VCaP (cell line): ENCODE measurements at regions not wholly inside any gene's neighbourhood (a gene's known extent, or its start where the extent isn't known, plus 50 kb on each side); places are given as distances from the start of the nearest gene placed in this dataset.
"Not testable (repeated sequence)": the region's sequence is repeated elsewhere in the genome, so short reads cannot be mapped to it uniquely, and the experiment has no call there.

Source experiments
- H3K27ac ChIP-seq: fragments of 450-650 bp; 2 replicates; pipeline ENCODE4 v1.5.1; 2017
- TF ChIP-seq, protein P1 (sequence below): fragments of 450-650 bp; conservative IDR thresholded peaks from 2 replicates; pipeline ENCODE4 v1.5.1; 2017; ENCODE audit warnings: mild to moderate bottlenecking, moderate library complexity

DNA sequence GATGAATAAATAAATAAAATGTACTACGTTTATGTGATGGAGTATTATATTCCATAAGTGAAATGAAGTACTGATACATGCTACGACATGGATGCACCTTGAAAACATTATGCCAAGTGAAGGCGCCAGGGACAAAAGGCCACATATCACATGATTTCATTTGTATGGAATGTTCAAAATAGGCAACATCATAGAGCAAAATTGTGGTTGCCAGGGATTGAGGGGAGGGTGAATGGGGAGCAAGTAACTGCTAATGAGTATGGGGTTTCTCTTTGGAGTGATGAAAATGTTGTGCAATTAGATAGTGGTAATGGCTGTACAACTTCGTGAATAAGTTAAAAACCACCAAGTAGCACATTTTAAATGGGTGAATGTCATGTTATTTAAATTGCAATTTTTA is 132.8 kb downstream of the SLC38A4 start:
- TF ChIP-seq, protein P1, sequence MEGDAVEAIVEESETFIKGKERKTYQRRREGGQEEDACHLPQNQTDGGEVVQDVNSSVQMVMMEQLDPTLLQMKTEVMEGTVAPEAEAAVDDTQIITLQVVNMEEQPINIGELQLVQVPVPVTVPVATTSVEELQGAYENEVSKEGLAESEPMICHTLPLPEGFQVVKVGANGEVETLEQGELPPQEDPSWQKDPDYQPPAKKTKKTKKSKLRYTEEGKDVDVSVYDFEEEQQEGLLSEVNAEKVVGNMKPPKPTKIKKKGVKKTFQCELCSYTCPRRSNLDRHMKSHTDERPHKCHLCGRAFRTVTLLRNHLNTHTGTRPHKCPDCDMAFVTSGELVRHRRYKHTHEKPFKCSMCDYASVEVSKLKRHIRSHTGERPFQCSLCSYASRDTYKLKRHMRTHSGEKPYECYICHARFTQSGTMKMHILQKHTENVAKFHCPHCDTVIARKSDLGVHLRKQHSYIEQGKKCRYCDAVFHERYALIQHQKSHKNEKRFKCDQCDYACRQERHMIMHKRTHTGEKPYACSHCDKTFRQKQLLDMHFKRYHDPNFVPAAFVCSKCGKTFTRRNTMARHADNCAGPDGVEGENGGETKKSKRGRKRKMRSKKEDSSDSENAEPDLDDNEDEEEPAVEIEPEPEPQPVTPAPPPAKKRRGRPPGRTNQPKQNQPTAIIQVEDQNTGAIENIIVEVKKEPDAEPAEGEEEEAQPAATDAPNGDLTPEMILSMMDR = no peak
- H3K27ac ChIP-seq = no peak overlapping the region

DNA sequence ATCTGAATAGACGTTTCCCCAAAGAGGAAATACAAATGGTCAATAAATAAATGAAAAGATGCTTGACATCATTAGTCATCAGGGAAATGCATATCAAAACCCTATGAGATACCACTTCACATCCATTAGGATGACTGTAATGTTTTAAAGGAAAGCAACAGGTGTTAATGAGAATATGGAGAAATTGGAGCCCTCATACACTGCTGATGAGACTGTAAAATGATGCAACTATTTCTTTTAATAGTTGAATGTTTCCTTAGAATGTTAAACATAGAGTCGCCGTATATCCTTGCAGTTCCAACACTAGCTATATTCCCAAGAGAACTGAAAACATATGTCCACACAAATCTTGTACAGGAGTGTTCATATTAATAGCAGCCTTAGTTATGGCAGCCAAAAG is 133.2 kb downstream of the SLC38A4 start:
- H3K27ac ChIP-seq = no peak overlapping the region
- TF ChIP-seq, protein P1 = no peak

DNA sequence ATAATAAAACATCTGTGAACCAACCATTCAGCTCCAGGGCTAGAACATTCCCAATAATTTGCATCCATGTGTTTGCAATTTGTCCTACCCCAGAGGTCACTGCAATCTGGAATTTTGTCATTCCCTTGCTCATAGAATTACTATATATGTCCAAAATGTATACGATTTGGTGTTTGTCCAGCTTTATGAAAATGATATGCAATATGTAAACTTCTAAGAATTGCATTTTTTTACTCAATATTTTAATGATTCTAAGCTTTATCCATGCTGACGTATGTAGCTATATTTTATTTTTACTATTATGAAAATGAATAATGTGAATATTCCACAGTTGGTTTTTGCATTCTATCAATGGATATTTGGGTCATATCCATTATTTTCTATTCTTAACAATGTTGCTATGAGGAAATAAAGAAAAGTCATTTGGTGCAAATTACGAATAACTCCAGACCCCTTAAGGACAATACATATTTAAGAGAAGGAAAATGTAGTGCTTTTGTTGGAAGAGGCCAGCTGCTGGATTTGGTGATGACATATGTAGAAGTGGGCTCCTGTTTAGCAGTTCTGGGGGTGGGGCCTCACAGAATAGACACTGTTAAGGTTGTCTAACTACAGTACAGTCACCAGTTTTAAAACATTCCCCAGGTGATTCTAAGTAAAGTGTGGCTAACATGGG is 139.4 kb downstream of the SLC38A4 start:
- TF ChIP-seq, protein P1 = no peak

DNA sequence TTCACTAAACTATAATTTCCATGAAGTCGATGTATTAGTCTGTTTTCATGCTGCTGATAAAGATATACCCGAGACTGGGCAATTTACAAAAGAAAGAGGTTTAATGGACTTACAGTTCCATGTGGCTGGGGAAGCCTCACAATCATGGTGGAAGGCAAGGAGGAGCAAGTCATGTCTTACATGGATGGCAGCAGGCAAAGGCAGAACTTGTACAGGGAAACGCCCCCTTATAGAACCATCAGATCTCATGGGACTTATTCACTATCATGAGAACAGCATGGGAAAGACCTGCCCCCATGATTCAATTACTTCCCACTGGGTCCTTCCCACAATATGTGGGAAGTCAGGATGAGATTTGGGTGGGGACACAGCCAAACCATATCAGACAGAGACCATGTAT is 141.6 kb downstream of the SLC38A4 start:
- not testable (repeated sequence) for H3K27ac ChIP-seq

More for the DNA sequence above, 139.4 kb downstream of the SLC38A4 start:
- H3K27ac ChIP-seq = no peak overlapping the region

DNA sequence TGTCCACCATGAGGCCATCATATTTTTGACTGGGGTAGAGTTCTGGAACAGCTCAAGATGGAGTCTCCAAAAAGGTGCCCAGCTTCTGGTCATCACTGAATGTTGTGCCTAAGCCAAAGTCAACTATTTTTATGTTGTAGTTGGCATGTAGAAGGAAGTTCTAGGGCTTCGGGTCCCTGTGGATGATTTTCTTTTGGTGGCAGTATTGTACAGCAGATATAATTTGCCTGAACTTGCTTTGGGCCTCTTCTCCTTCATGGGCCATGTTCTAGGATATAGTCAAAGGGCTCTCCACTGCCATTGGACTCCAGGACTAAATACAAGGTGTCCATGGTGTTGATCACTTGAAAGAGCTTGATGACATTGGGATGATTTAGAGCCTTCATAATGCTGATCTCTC is 143.6 kb downstream of the SLC38A4 start:
- no peak overlapping the region for H3K27ac ChIP-seq
- TF ChIP-seq, protein P1 = no peak

DNA sequence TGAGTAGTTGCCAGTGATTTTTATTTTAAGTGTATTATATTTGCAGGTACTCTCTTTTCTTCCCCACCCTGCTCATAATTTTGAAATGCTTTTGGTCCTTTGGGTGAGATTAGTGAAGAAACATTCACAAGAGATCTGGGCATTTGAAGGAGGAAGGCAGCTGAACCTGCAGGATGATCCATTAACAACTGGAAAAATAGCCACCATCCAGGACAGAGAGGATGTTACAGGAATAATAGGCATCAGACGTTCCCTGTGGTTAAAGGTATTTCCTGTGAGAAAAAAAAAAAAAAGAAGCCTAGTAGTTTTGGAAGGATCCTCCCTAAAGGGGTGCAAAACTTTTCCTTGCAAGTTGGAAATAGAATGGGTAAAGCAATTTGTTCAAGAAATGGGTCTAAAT is 145.3 kb downstream of the SLC38A4 start:
- H3K27ac ChIP-seq = no peak overlapping the region
- TF ChIP-seq, protein P1 = no peak

DNA sequence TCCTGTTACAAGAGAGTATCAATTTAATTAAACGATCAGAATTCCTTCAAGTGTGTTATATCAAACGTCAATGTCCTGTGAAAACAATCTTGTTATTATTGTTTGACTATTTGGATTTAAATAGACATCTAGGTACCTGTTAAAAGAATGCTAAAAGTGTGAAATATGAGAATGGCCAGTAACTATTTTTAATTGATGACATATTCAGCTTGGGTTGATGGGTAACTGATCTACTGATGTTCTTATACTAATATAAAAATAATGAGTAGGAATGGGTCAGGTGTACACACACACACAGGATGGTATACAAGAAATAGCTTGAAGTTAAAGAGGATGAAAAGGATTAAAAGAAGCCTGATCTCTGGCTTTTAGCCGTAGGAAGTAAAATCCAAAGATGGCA is 146.0 kb downstream of the SLC38A4 start:
- H3K27ac ChIP-seq = no peak overlapping the region
- TF ChIP-seq, protein P1 = no peak

DNA sequence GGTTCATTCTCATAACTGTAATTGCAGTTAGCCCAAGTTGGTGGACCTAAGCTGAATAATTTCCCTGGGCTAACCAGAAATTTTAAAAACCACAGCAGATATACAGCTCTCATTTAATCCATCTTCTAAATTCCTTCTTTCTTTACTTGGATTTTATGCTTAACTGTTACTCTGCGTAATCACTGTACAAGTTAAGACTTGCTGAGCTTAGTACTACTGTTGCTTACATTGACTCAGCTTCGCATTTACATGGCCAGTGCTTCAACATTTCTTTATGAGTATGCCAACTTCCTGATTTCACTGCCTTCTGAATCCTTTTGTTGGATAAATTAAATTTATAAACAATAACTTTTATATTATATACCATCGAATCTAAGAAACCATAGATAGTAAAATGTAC is 147.4 kb downstream of the SLC38A4 start:
- no peak overlapping the region for H3K27ac ChIP-seq
- TF ChIP-seq, protein P1 = no peak
